Stimulated activated naive CD8-positive, alpha-beta T cell treated with anti-CD3 and anti-CD28 coated beads, Interleukin-15, Interleukin-2, amounts not matched to agents 100 ng/mL and 50 ng/mL, for 24 hours (primary cell): ENCODE measurements at regions not wholly inside any gene's neighbourhood (a gene's known extent, or its start where the extent isn't known, plus 50 kb on each side); places are given as distances from the start of the nearest gene placed in this dataset.
"Not testable (repeated sequence)": the region's sequence is repeated elsewhere in the genome, so short reads cannot be mapped to it uniquely, and the experiment has no call there.

Source experiments
- H3K27ac Mint-ChIP-seq: one replicate; pipeline ENCODE4 v1.8.0; 2021; ENCODE audit warnings: mild to moderate bottlenecking, mixed read lengths
- H3K27me3 Mint-ChIP-seq: one replicate; pipeline ENCODE4 v1.8.0; 2021; ENCODE audit warnings: mixed read lengths
- H3K36me3 Mint-ChIP-seq: one replicate; pipeline ENCODE4 v1.8.0; 2021; ENCODE audit warnings: low read depth, mixed read lengths
- H3K4me1 Mint-ChIP-seq: one replicate; pipeline ENCODE4 v1.8.0; 2021; ENCODE audit warnings: low read depth, mixed read lengths
- H3K4me3 Mint-ChIP-seq: one replicate; pipeline ENCODE4 v1.8.0; 2021; ENCODE audit warnings: mild to moderate bottlenecking, mixed read lengths
- H3K9me3 Mint-ChIP-seq: one replicate; pipeline ENCODE4 v1.8.0; 2021; ENCODE audit warnings: mixed read lengths

GRCh38 chr17:69646729-69647128, 232.2 kb downstream of the MAP2K6 start:
- Mint-ChIP-seq H3K4me1 (no peaks in the 10 kb centered on the region), H3K4me3 (no peak overlapping the region), H3K36me3 (no peaks in the 10 kb centered on the region), H3K9me3 (peaks cover 4% of the 10 kb centered on the region), H3K27me3 (no peaks in the 10 kb centered on the region), H3K27ac (no peak overlapping the region)

GRCh38 chr17:69650881-69651280, 236.4 kb downstream of the MAP2K6 start:
- H3K4me3 Mint-ChIP-seq = no peak overlapping the region
- peaks cover 3% of the 10 kb centered on the region for H3K27me3 Mint-ChIP-seq
- H3K27ac Mint-ChIP-seq = no peak overlapping the region
- peaks cover 15% of the 10 kb centered on the region for H3K9me3 Mint-ChIP-seq
- H3K4me1 Mint-ChIP-seq = no peaks in the 10 kb centered on the region
- no peaks in the 10 kb centered on the region for H3K36me3 Mint-ChIP-seq

- H3K27me3 Mint-ChIP-seq = peaks cover 3% of the 10 kb centered on the region
- H3K9me3 Mint-ChIP-seq = peaks cover 15% of the 10 kb centered on the region
- no peak overlapping the region for H3K4me3 Mint-ChIP-seq
- no peaks in the 10 kb centered on the region for H3K36me3 Mint-ChIP-seq
- H3K27ac Mint-ChIP-seq = no peak overlapping the region
- H3K4me1 Mint-ChIP-seq = no peaks in the 10 kb centered on the region
These were observed 237.4 kb downstream of the MAP2K6 start for GRCh38 chr17:69651921-69652320.

GRCh38 chr17:69654981-69655855, 240.7 kb downstream of the MAP2K6 start:
- H3K4me1 Mint-ChIP-seq = no peaks in the 10 kb centered on the region
- H3K27ac Mint-ChIP-seq = no peak overlapping the region
- no peaks in the 10 kb centered on the region for H3K36me3 Mint-ChIP-seq
- no peak overlapping the region for H3K4me3 Mint-ChIP-seq
- peaks cover 11% of the 10 kb centered on the region for H3K9me3 Mint-ChIP-seq
- H3K27me3 Mint-ChIP-seq = peaks cover 3% of the 10 kb centered on the region

- peaks cover 4% of the 10 kb centered on the region for H3K27me3 Mint-ChIP-seq
- no peak overlapping the region for H3K4me3 Mint-ChIP-seq
These were observed 241.4 kb downstream of the MAP2K6 start for GRCh38 chr17:69655902-69656301.

GRCh38 chr17:69669441-69670178, 255.1 kb downstream of the MAP2K6 start:
- peaks cover 3% of the 10 kb centered on the region for H3K9me3 Mint-ChIP-seq
- no peaks in the 10 kb centered on the region for H3K27me3 Mint-ChIP-seq
- H3K36me3 Mint-ChIP-seq = no peaks in the 10 kb centered on the region
- H3K27ac Mint-ChIP-seq = no peak overlapping the region
- no peak overlapping the region for H3K4me3 Mint-ChIP-seq
- H3K4me1 Mint-ChIP-seq = no peaks in the 10 kb centered on the region

More at GRCh38 chr17:69655902-69656301, 241.4 kb downstream of the MAP2K6 start:
- H3K4me1 Mint-ChIP-seq = no peaks in the 10 kb centered on the region
- H3K9me3 Mint-ChIP-seq = peaks cover 14% of the 10 kb centered on the region
- H3K27ac Mint-ChIP-seq = no peak overlapping the region
- no peaks in the 10 kb centered on the region for H3K36me3 Mint-ChIP-seq

GRCh38 chr17:69672924-69673323, 258.4 kb downstream of the MAP2K6 start:
- no peak overlapping the region for H3K4me3 Mint-ChIP-seq
- no peaks in the 10 kb centered on the region for H3K4me1 Mint-ChIP-seq
- no peaks in the 10 kb centered on the region for H3K36me3 Mint-ChIP-seq
- H3K9me3 Mint-ChIP-seq = peaks cover 3% of the 10 kb centered on the region
- H3K27me3 Mint-ChIP-seq = no peaks in the 10 kb centered on the region
- no peak overlapping the region for H3K27ac Mint-ChIP-seq

GRCh38 chr17:69677130-69677529, 262.6 kb downstream of the MAP2K6 start:
- H3K4me3 Mint-ChIP-seq = no peak overlapping the region
- no peaks in the 10 kb centered on the region for H3K4me1 Mint-ChIP-seq

GRCh38 chr17:69678206-69678605, 263.7 kb downstream of the MAP2K6 start:
- H3K27me3 Mint-ChIP-seq = no peaks in the 10 kb centered on the region
- H3K36me3 Mint-ChIP-seq = no peaks in the 10 kb centered on the region
- peaks cover 2% of the 10 kb centered on the region for H3K9me3 Mint-ChIP-seq
- H3K27ac Mint-ChIP-seq = no peak overlapping the region
- H3K4me1 Mint-ChIP-seq = no peaks in the 10 kb centered on the region
- no peak overlapping the region for H3K4me3 Mint-ChIP-seq

More at GRCh38 chr17:69677130-69677529, 262.6 kb downstream of the MAP2K6 start:
- H3K27ac Mint-ChIP-seq = no peak overlapping the region
- no peaks in the 10 kb centered on the region for H3K36me3 Mint-ChIP-seq
- no peaks in the 10 kb centered on the region for H3K27me3 Mint-ChIP-seq
- no peaks in the 10 kb centered on the region for H3K9me3 Mint-ChIP-seq

- no peaks in the 10 kb centered on the region for H3K36me3 Mint-ChIP-seq
- no peaks in the 10 kb centered on the region for H3K27me3 Mint-ChIP-seq
- no peak overlapping the region for H3K27ac Mint-ChIP-seq
- H3K9me3 Mint-ChIP-seq = peaks cover 9% of the 10 kb centered on the region
- H3K4me3 Mint-ChIP-seq = no peak overlapping the region
- no peaks in the 10 kb centered on the region for H3K4me1 Mint-ChIP-seq
These were observed 265.3 kb downstream of the MAP2K6 start for GRCh38 chr17:69679829-69680228.

- Mint-ChIP-seq H3K27me3 (peaks cover 20% of the 10 kb centered on the region), H3K4me3 (no peak overlapping the region), H3K36me3 (no peaks in the 10 kb centered on the region), H3K9me3 (peaks cover 26% of the 10 kb centered on the region), H3K27ac (no peak overlapping the region), H3K4me1 (no peaks in the 10 kb centered on the region)
These were observed 269.8 kb downstream of the MAP2K6 start for GRCh38 chr17:69684251-69684650.

GRCh38 chr17:69685150-69685549, 270.7 kb downstream of the MAP2K6 start:
- not testable (repeated sequence) for H3K36me3 Mint-ChIP-seq, H3K27ac Mint-ChIP-seq, H3K4me3 Mint-ChIP-seq, H3K4me1 Mint-ChIP-seq
- Mint-ChIP-seq H3K27me3 (peaks cover 20% of the 10 kb centered on the region), H3K9me3 (peaks cover 27% of the 10 kb centered on the region)

GRCh38 chr17:69690531-69690930, 276.0 kb downstream of the MAP2K6 start:
- Mint-ChIP-seq H3K36me3 (no peaks in the 10 kb centered on the region), H3K4me3 (no peak overlapping the region)

GRCh38 chr17:69692171-69692570, 277.7 kb downstream of the MAP2K6 start:
- no peaks in the 10 kb centered on the region for H3K4me1 Mint-ChIP-seq
- no peak overlapping the region for H3K4me3 Mint-ChIP-seq
- H3K9me3 Mint-ChIP-seq = peaks cover 17% of the 10 kb centered on the region
- H3K27me3 Mint-ChIP-seq = peaks cover 9% of the 10 kb centered on the region
- H3K27ac Mint-ChIP-seq = no peak overlapping the region
- no peaks in the 10 kb centered on the region for H3K36me3 Mint-ChIP-seq

More at GRCh38 chr17:69690531-69690930, 276.0 kb downstream of the MAP2K6 start:
- Mint-ChIP-seq H3K4me1 (no peaks in the 10 kb centered on the region), H3K27me3 (peaks cover 20% of the 10 kb centered on the region), H3K27ac (no peak overlapping the region), H3K9me3 (peaks cover 16% of the 10 kb centered on the region)

GRCh38 chr17:69695646-69696045, 281.1 kb downstream of the MAP2K6 start:
- Mint-ChIP-seq H3K27me3 (no peaks in the 10 kb centered on the region), H3K27ac (no peak overlapping the region), H3K9me3 (peaks cover 21% of the 10 kb centered on the region), H3K4me1 (no peaks in the 10 kb centered on the region), H3K4me3 (no peak overlapping the region), H3K36me3 (peaks cover 7% of the 10 kb centered on the region)
